Effector memory CD8-positive, alpha-beta T cell (primary cell): ENCODE measurements at regions not wholly inside any gene's neighbourhood (a gene's known extent, or its start where the extent isn't known, plus 50 kb on each side); places are given as distances from the start of the nearest gene placed in this dataset.
"Not testable (repeated sequence)": the region's sequence is repeated elsewhere in the genome, so short reads cannot be mapped to it uniquely, and the experiment has no call there.

Experiments used
- ATAC-seq: fragments of 150-1000 bp; cut with Tn5 transposase; replicated peaks from 2 replicates; pipeline ENCODE4 v1.10.0; 2021; ENCODE audit warnings: mild to moderate bottlenecking, moderate library complexity
- DNase-seq, 3 experiments: peaks; one replicate each; pipeline ENCODE4 v3.0.0; 2021
- H3K27ac Mint-ChIP-seq, 2 donors: one replicate each; pipeline ENCODE4 v1.8.0; 2022; ENCODE audit warnings: mild to moderate bottlenecking in 2 of 2, mixed read lengths in 2 of 2, moderate library complexity in 2 of 2
- H3K27me3 Mint-ChIP-seq, 2 donors: one replicate each; pipeline ENCODE4 v1.8.0; 2022; ENCODE audit warnings: mixed read lengths in 2 of 2
- H3K36me3 Mint-ChIP-seq: one replicate; pipeline ENCODE4 v1.8.0; 2022; ENCODE audit warnings: mild to moderate bottlenecking, moderate library complexity, mixed read lengths; ENCODE audit not compliant: insufficient read depth
- H3K4me1 Mint-ChIP-seq, 2 donors: one replicate each; pipeline ENCODE4 v1.8.0; 2022; ENCODE audit warnings: low read depth in 2 of 2, mixed read lengths in 2 of 2
- H3K4me3 Mint-ChIP-seq, 2 donors: one replicate each; pipeline ENCODE4 v1.8.0; 2022; ENCODE audit warnings: mild to moderate bottlenecking in 2 of 2, mixed read lengths in 2 of 2, moderate library complexity in 2 of 2
- H3K9me3 Mint-ChIP-seq, 2 donors: one replicate each; pipeline ENCODE4 v1.8.0; 2022; ENCODE audit warnings: mixed read lengths in 2 of 2

DNA sequence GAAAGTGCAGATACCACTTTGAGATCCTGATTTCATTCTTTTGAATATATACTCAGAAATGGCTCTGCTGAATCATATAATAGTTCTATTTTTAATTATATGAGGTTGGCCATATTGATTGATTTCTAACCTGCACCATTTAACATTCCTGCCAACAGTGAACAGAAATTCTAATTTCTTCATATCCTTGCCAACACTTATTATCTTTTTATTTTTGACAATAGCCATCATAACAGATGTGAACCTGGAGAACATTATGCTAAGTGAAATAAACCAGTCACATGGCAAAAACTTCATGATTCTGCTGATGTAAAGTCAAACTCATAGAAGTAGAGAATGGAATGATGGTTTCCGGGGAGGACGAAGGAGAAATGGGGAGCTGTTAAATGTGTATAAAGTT lies 344.5 kb upstream of the CYRIA start:
- Mint-ChIP-seq H3K4me3 (no peak overlapping the region), H3K36me3 (no peaks in the 10 kb centered on the region), H3K9me3 (peaks cover 8% of the 10 kb centered on the region in 2 donors), H3K4me1 (no peaks in the 10 kb centered on the region), H3K27me3 (no peaks in the 10 kb centered on the region), H3K27ac (no peak overlapping the region)
- ATAC-seq (no peak), DNase-seq (no peak)

DNA sequence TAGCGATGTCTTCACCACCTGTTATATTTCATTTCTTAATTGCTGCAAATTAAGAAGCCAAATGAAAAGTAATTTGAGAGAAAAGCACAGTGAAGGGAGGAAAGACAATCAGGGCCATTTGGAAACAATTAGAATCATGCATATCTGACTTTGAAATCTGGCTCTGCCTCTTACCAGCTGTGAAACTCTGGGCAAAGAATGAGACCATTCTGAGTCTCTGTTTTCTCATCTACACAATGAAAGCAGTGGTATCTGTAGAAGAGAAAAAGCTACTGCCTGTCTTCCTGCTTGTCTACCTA lies 334.5 kb upstream of the CYRIA start:
- DNase-seq (no peak), ATAC-seq (no peak)
- no peaks in the 10 kb centered on the region for H3K36me3 Mint-ChIP-seq
- H3K9me3 Mint-ChIP-seq: peaks cover 3 to 4% of the 10 kb centered on the region in 2 donors
- H3K27ac Mint-ChIP-seq: no peak overlapping the region
- H3K27me3 Mint-ChIP-seq: no peaks in the 10 kb centered on the region
- H3K4me3 Mint-ChIP-seq: no peak overlapping the region
- H3K4me1 Mint-ChIP-seq: no peaks in the 10 kb centered on the region

DNA sequence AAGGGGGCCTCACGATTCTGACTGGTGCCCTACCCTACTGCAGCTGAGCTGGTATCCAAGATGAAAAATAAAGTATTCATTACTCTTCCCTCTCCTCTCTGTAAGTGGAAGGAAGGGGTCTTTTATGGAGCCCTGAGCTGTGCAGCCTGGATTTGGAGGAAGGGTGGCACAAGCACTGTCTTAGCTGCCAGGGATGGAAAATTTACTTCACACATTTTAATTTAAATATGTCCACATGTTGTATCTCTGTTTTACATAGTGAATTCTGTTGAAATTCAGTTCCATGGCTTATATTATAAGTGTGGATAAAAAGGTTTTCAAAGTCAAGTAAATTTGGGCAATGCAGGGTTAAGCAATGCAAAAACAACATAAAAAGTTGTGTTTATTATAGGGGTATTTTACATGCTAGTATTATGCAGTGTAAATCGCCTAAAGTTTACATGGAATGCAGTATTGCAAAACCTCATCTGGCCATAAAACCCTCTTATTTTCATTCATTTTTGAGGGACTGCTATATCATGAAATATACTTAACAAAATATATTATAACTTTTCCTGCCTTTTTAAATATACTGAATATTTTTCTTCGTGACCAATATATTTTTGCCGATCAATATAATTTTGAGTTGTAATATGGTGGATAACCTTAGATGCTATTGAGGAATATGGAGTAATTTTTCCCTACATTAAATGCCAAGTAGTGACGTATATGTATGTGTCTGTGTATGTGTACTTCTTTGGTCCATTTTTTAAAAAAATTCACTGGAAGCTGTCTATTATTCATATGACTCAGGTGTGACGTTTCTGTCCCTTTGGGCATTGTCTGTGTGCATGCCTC lies 333.9 kb upstream of the CYRIA start:
- Mint-ChIP-seq H3K36me3 (no peaks in the 10 kb centered on the region), H3K27me3 (no peaks in the 10 kb centered on the region), H3K27ac (no peak overlapping the region), H3K4me3 (no peak overlapping the region), H3K4me1 (no peaks in the 10 kb centered on the region), H3K9me3 (peaks cover 5 to 7% of the 10 kb centered on the region in 2 donors)
- DNase-seq: no peak
- no peak for ATAC-seq

DNA sequence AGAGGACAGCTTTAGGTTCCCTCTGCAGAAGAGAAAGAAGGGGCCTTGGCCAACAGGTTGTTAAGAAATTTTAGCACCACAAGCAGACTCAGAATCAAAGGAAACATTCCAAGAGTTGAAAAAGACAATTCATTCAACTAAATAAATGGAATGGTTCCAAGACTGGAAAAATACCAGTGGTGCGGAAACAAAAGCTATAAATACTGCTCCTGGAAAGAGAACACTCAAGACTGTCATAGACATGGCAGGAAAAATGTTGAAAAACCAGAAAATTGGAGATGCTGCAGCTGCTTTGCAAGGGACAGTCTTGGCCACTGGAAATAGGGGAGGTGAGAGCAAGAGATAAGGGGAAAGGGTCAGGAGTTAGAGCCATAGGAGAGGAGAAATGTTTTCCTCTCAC lies 312.7 kb upstream of the CYRIA start:
- H3K27me3 Mint-ChIP-seq: no peaks in the 10 kb centered on the region
- DNase-seq (no peak), ATAC-seq (no peak)
- no peaks in the 10 kb centered on the region for H3K36me3 Mint-ChIP-seq
- no peak overlapping the region for H3K4me3 Mint-ChIP-seq
- no peak overlapping the region for H3K27ac Mint-ChIP-seq
- H3K9me3 Mint-ChIP-seq: peaks cover 0 to 2% of the 10 kb centered on the region in 2 donors
- no peaks in the 10 kb centered on the region for H3K4me1 Mint-ChIP-seq

DNA sequence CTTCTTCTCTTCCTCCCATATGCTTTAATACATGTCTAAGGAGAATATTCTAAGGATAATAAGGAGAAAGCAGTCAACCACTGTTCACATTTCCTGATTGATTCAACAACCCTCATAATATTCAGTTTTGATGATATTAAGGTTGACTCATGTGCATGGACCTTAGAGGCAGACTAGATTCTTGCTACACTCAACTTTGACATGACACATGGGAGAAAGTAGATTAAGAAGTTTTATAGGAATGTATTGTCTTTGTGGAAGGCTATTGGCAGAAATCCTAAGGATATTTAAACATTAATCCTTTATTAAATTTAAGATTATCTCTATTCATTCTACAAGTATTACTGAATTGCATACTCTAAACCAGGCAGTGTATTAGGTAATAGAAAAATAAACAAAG lies 309.1 kb upstream of the CYRIA start:
- H3K4me3 Mint-ChIP-seq: no peak overlapping the region
- H3K36me3 Mint-ChIP-seq: no peaks in the 10 kb centered on the region
- peaks cover 5 to 6% of the 10 kb centered on the region in 2 donors for H3K9me3 Mint-ChIP-seq
- no peaks in the 10 kb centered on the region for H3K27me3 Mint-ChIP-seq
- H3K4me1 Mint-ChIP-seq: no peaks in the 10 kb centered on the region
- DNase-seq (no peak), ATAC-seq (no peak)
- H3K27ac Mint-ChIP-seq: no peak overlapping the region

DNA sequence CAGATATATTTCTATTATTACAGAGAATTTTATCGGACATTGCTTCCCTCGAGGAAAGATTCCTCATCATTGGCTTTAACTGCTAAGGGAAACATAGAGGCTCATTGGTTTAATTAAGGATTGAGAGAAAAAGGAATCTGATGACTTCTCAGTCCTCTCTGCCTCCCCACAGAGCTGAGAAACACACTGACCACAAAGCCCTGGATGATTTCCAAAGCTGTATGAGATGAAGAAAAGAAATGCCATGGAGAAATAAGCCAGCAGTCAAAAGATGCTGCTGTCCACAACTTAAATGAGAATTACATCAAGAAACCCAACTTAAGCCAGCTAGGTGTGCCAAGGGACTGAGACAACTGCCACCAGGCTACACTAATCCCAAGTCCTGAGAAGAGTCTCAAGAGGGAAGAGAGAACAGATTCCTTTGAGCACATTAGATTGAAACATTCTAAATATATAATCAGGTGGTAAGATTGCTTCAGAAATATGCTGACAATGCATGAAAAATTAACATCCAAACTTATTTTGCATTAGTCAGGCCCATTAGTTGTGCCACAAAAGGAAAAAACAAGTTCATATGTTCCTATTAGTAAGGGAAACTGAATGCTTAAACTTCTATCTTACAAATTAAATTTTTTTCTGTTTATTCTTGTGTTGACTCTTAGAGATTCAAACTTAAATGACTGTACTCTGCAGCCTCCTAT lies 308.1 kb upstream of the CYRIA start:
- Mint-ChIP-seq H3K4me1 (no peaks in the 10 kb centered on the region), H3K36me3 (no peaks in the 10 kb centered on the region), H3K9me3 (peaks cover 5 to 8% of the 10 kb centered on the region in 2 donors), H3K4me3 (no peak overlapping the region), H3K27ac (no peak overlapping the region), H3K27me3 (no peaks in the 10 kb centered on the region)
- no peak for DNase-seq
- ATAC-seq: no peak

DNA sequence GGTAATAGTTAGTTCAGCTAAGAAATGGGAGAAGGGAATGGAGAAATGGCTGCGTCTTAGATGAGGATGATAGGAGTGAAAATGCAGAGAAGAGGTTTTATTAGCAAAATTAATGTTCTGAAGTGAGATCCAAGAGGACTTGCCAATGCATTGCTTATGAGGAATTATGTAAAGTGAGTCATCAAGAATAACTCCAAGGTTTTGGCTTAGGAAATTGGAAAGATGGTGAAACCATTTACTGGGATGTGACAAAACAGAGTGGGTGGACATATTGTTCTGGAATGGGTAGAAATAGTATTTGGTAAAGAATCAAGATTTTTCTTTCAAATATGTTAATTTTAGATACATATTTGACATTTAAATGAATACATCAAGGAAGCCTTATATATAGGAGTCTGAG lies 306.6 kb upstream of the CYRIA start:
- H3K27ac Mint-ChIP-seq: no peak overlapping the region
- ATAC-seq: no peak

DNA sequence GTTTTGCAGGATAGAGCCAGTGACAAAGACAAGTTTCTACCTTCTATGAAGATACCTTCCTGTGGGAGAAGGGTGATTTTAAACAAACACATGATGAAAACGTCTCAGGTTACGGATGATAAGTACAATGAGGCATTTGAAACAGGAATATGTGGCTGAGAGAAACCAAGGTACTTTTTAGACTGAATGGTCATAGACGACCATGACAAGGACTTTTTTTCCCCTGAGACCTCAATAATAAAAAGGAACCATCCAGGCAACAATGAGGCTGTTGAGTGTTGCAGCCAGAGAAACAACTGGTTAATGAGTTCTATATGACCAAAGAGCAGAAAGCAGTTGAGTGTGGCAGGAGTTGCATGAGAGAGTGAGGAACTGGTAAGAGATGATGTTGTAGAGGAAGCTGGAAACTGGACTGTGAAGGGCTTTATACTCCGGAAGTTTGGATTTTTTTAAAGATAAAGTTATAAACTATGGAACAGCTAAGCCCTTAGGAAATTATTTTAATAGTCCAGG lies 306.1 kb upstream of the CYRIA start:
- Mint-ChIP-seq H3K36me3 (no peaks in the 10 kb centered on the region), H3K9me3 (peaks cover 11 to 12% of the 10 kb centered on the region in 2 donors), H3K27me3 (no peaks in the 10 kb centered on the region), H3K27ac (no peak overlapping the region), H3K4me3 (no peak overlapping the region), H3K4me1 (no peaks in the 10 kb centered on the region)
- no peak for DNase-seq
- ATAC-seq: no peak

More for the DNA sequence above, 306.6 kb upstream of the CYRIA start:
- DNase-seq: no peak
- H3K4me3 Mint-ChIP-seq: no peak overlapping the region
- H3K4me1 Mint-ChIP-seq: no peaks in the 10 kb centered on the region
- no peaks in the 10 kb centered on the region for H3K27me3 Mint-ChIP-seq
- peaks cover 8 to 9% of the 10 kb centered on the region in 2 donors for H3K9me3 Mint-ChIP-seq
- no peaks in the 10 kb centered on the region for H3K36me3 Mint-ChIP-seq

DNA sequence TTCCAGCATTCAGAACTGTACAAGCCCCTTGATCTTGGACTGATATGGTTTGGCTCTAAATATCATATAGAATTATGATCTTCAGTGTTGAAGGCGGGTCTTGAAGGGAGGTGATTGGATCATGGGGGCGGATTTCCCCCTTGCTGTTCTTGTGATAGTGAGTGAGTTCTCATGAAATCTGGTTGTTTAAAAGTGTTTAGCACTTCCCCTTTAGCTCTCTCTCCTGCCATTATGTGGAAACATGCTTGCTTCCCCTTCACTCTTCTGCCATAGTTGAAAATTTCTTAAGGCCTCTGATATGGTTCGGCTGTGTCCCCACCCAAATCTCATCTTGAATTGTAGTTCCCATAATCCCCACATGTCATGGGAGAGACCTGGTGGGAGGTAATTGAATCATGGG lies 305.3 kb upstream of the CYRIA start:
- not testable (repeated sequence) for H3K36me3 Mint-ChIP-seq, H3K4me3 Mint-ChIP-seq, ATAC-seq, H3K27me3 Mint-ChIP-seq, H3K4me1 Mint-ChIP-seq, H3K27ac Mint-ChIP-seq, DNase-seq
- H3K9me3 Mint-ChIP-seq: peaks cover 11 to 12% of the 10 kb centered on the region in 2 donors

DNA sequence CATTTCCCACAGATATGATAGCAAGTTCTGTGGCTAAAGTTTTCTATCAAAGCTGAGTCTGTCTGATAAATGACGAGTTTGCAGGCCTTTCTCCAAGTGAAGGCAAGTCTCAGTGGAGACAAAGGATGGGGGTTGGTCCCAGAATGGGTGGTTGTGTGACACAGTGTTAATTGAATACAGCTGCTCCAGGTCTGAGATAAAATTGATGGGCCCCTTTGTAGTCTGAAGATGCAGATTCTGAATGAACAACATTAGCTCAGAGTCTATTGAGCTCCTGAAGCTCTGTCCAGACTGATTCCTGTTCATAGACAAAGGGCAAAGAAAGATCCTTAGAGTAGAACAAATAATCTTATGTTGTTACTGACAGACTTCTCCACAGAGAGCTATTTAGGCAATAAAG lies 296.9 kb upstream of the CYRIA start:
- Mint-ChIP-seq H3K4me1 (no peaks in the 10 kb centered on the region), H3K27me3 (no peaks in the 10 kb centered on the region), H3K4me3 (no peak overlapping the region), H3K27ac (no peak overlapping the region), H3K36me3 (no peaks in the 10 kb centered on the region), H3K9me3 (peaks cover 6 to 12% of the 10 kb centered on the region in 2 donors)
- DNase-seq: no peak
- no peak for ATAC-seq

DNA sequence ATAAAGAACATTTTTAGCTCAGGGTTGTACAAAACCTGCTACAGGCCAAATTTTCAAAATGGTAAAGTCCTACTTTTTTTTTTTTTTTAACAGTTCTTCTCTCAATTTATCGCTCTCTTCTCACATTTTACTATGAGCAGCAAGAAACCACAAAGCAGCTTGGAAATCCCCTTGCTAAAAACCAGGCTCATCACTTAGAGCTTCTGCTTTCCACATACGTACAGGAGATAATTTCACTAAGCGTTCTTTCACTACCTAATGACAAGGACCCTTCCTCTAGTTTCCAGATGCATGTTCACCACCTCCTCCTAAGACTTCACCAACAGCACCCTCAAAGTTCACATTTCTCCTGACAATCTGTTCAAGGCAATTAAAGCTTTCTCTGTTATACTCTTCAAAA lies 294.9 kb upstream of the CYRIA start:
- ATAC-seq: no peak
- H3K9me3 Mint-ChIP-seq: peaks cover 2 to 6% of the 10 kb centered on the region in 2 donors
- H3K36me3 Mint-ChIP-seq: no peaks in the 10 kb centered on the region
- H3K4me1 Mint-ChIP-seq: no peaks in the 10 kb centered on the region
- no peak overlapping the region for H3K4me3 Mint-ChIP-seq
- no peak overlapping the region for H3K27ac Mint-ChIP-seq
- no peaks in the 10 kb centered on the region for H3K27me3 Mint-ChIP-seq
- no peak for DNase-seq

DNA sequence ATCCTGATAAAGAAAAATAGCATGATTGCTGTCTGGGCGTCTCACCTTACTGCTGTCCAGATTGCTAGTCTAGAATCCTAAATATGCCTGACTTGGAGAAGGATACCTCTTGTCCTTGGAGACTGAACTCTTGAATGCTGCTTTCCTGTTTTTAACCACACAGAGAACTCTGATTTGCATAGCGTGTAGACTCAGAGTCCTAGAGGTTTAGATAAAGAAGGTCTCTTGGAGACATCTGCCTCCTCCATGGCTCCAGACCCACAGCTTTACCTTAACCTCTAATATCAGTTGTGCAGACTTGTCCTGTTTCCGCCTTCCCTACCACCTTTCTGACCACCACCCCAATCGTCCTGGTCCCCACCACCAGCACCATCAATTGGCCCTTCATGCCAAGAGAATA lies 292.6 kb upstream of the CYRIA start:
- Mint-ChIP-seq H3K36me3 (no peaks in the 10 kb centered on the region), H3K4me1 (no peaks in the 10 kb centered on the region), H3K4me3 (no peak overlapping the region), H3K9me3 (peaks cover 2 to 6% of the 10 kb centered on the region in 2 donors), H3K27me3 (no peaks in the 10 kb centered on the region), H3K27ac (no peak overlapping the region)
- DNase-seq: no peak
- ATAC-seq: no peak

DNA sequence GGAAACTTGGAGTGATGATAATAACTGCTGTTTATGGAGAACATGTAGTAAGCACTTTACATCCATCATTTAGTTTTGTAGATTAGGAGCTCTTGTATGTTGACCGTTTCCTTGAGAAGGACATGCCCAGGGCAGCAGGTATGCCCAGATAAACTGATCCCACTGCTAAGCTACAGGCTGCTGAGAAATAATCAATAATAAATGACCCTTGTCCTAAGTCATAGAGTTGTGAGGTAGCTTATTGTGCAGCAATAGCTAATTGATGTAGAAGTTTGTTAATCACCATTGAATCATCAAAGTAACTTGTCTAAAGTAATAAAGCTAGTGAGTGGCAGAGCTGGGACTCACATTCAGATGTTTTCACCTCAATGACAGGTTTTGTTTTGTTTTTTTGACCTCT lies 287.2 kb upstream of the CYRIA start:
- no peaks in the 10 kb centered on the region for H3K4me1 Mint-ChIP-seq
- DNase-seq (no peak), ATAC-seq (no peak)
- H3K36me3 Mint-ChIP-seq: no peaks in the 10 kb centered on the region
- H3K4me3 Mint-ChIP-seq: no peak overlapping the region
- H3K27ac Mint-ChIP-seq: no peak overlapping the region
- H3K9me3 Mint-ChIP-seq: peaks cover 5 to 13% of the 10 kb centered on the region in 2 donors
- H3K27me3 Mint-ChIP-seq: no peaks in the 10 kb centered on the region

DNA sequence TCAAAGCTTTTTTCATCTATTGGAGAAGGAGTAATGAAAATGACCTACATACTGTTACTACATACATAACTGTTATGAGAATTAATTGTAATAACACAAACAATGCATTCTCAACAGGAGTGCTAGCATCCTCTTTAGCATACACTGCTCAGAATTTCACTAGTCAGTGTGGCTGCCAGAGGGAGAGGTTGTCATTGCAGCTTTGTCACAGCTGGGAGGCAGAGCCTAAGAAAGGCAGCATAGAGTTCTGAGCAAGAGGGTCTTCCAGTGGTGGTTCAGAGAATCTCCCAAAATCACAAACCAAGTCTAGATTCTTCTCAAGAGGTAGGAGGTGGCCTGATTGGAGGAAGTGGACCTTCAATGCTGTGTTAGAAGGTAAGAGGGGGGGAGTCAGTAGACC lies 286.7 kb upstream of the CYRIA start:
- ATAC-seq (no peak), DNase-seq (no peak)
- H3K36me3 Mint-ChIP-seq: no peaks in the 10 kb centered on the region
- H3K4me1 Mint-ChIP-seq: no peaks in the 10 kb centered on the region
- H3K27ac Mint-ChIP-seq: no peak overlapping the region
- H3K4me3 Mint-ChIP-seq: no peak overlapping the region
- H3K27me3 Mint-ChIP-seq: no peaks in the 10 kb centered on the region
- peaks cover 5 to 16% of the 10 kb centered on the region in 2 donors for H3K9me3 Mint-ChIP-seq
